ENCODE measurements at regions not wholly inside any gene's neighbourhood (a gene's known extent, or its start where the extent isn't known, plus 50 kb on each side); places are given as distances from the start of the nearest gene placed in this dataset.

- no peak overlapping the region for H3K4me3 ChIP-seq
- no TSS peak for BruUV-seq (replicated peaks)
- no peak for TF ChIP-seq IFI16 (CRISPR knock-in tag; IDR thresholded peaks at IDR 0.05)
- no peak for TF ChIP-seq COPS2 (conservative IDR thresholded peaks at IDR 0.05)
- TF ChIP-seq, protein P1, sequence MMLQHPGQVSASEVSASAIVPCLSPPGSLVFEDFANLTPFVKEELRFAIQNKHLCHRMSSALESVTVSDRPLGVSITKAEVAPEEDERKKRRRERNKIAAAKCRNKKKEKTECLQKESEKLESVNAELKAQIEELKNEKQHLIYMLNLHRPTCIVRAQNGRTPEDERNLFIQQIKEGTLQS (IDR thresholded peaks at IDR 0.05) = no peak
- TF ChIP-seq, protein P1 (CRISPR knock-in tag; conservative IDR thresholded peaks at IDR 0.05) = no peak
- TF ChIP-seq, protein P2, sequence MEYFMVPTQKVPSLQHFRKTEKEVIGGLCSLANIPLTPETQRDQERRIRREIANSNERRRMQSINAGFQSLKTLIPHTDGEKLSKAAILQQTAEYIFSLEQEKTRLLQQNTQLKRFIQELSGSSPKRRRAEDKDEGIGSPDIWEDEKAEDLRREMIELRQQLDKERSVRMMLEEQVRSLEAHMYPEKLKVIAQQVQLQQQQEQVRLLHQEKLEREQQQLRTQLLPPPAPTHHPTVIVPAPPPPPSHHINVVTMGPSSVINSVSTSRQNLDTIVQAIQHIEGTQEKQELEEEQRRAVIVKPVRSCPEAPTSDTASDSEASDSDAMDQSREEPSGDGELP (CRISPR knock-in tag; IDR thresholded peaks at IDR 0.05; ENCODE audit: borderline replicate concordance) = no peak
- TF ChIP-seq MEIS2 (IDR thresholded peaks at IDR 0.05; ENCODE audit: partially characterized antibody) = peak; percentile 37
- TF ChIP-seq, protein P3, sequence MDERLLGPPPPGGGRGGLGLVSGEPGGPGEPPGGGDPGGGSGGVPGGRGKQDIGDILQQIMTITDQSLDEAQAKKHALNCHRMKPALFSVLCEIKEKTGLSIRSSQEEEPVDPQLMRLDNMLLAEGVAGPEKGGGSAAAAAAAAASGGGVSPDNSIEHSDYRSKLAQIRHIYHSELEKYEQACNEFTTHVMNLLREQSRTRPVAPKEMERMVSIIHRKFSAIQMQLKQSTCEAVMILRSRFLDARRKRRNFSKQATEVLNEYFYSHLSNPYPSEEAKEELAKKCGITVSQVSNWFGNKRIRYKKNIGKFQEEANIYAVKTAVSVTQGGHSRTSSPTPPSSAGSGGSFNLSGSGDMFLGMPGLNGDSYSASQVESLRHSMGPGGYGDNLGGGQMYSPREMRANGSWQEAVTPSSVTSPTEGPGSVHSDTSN (CRISPR knock-in tag; IDR thresholded peaks at IDR 0.05; ENCODE audit: low read depth) = no peak
- TF ChIP-seq, protein P3 (tag; conservative IDR thresholded peaks at IDR 0.05; ENCODE audit: low read depth) = peak; percentile 81
- intact Hi-C loops (cut with micrococcal nuclease) (no loop called here), in situ Hi-C loops (cut with MboI) (no loop called here)
- H3K9ac ChIP-seq (ENCODE audit: insufficient read depth in 1 of 2, low read depth in 2 of 2, low read length in 2 of 2) = no peak overlapping the region
- H4K20me1 ChIP-seq (replicated peaks; ENCODE audit: control insufficient read depth, insufficient read depth, low read length) = no peaks in the 10 kb centered on the region
- H3K4me1 ChIP-seq (replicated peaks in 1 of 2; ENCODE audit: control insufficient read depth in 2 of 2, insufficient read depth in 2 of 2, low read length in 2 of 2) = no peaks in the 10 kb centered on the region
- CTCF ChIA-PET (ENCODE audit: low intra/inter-chr PET ratio) = no interaction called here
- no peak for FAIRE-seq
- H3K27ac ChIP-seq (ENCODE audit: extremely low read depth, low read depth, low read length) = no peak overlapping the region
- H3K79me2 ChIP-seq (ENCODE audit: control insufficient read depth, insufficient read depth, low read length) = no peaks in the 10 kb centered on the region
- H3K27me3 ChIP-seq (ENCODE audit: control insufficient read depth in 2 of 2, insufficient read depth in 2 of 2, low read length in 2 of 2) = no peaks in the 10 kb centered on the region
- WGBS (ENCODE audit: insufficient coverage, low coverage, missing lambda C conversion rate) = 0% methylated on average over 3 of the region's 3 CpGs
- no peaks in the 10 kb centered on the region for H3K9me3 ChIP-seq (replicated peaks; ENCODE audit: control insufficient read depth, insufficient read depth, low read depth, low read length)
- no peaks in the 10 kb centered on the region for H3K9me1 ChIP-seq (ENCODE audit: control insufficient read depth, insufficient read depth, low read length)
- H2AFZ ChIP-seq (ENCODE audit: low read depth, low read length) = no peak overlapping the region
- POLR2A ChIA-PET = interaction anchor here (0.5 to 0.9 kb wide), 3 partner anchors 12 to 79 kb away, joined by 3 read pairs; no protein-coding TSS in a partner anchor
- no peaks in the 10 kb centered on the region for H3K36me3 ChIP-seq (ENCODE audit: control insufficient read depth, insufficient read depth, low read length)
- no peak for DNase-seq (ENCODE audit: extremely low read depth in 1 of 4, low spot score in 3 of 4)
- no peak overlapping the region for H3K4me2 ChIP-seq (ENCODE audit: insufficient read depth, low read length)
- ATAC-seq = no peak
These were observed 78.0 kb upstream of the DDHD1 start for GRCh38 chr14:53231171-53231570.
